Chondrocyte (in vitro differentiated cells): ENCODE measurements at regions not wholly inside any gene's neighbourhood (a gene's known extent, or its start where the extent isn't known, plus 50 kb on each side); places are given as distances from the start of the nearest gene placed in this dataset.

ENCODE experiments used
- DNase-seq: peaks from one replicate; pipeline ENCODE4 v3.0.0; 2021; ENCODE audit warnings: mixed read lengths, low spot score
- H3K27ac Mint-ChIP-seq: one replicate; pipeline ENCODE4 v1.8.0; 2021; ENCODE audit warnings: mild to moderate bottlenecking, moderate library complexity, mixed read lengths; ENCODE audit not compliant: unreplicated experiment
- H3K27me3 Mint-ChIP-seq: 2 replicates; pipeline ENCODE4 v1.8.0; 2021; ENCODE audit warnings: low read depth, mixed read lengths
- H3K36me3 Mint-ChIP-seq: 2 replicates; pipeline ENCODE4 v1.8.0; 2021; ENCODE audit warnings: low read depth, mixed read lengths
- H3K4me1 Mint-ChIP-seq: 2 replicates; pipeline ENCODE4 v1.8.0; 2021; ENCODE audit warnings: low read depth, mild to moderate bottlenecking, mixed read lengths
- H3K4me3 Mint-ChIP-seq: one replicate; pipeline ENCODE4 v1.8.0; 2021; ENCODE audit warnings: mild to moderate bottlenecking, moderate library complexity, mixed read lengths; ENCODE audit not compliant: unreplicated experiment
- H3K9me3 Mint-ChIP-seq: 2 replicates; pipeline ENCODE4 v1.8.0; 2021; ENCODE audit warnings: low read depth, mixed read lengths
- TF ChIP-seq, protein P1 (sequence below): fragments of 200-600 bp; sonication (generic); IDR thresholded peaks from 2 replicates; pipeline ENCODE4 v1.5.0; 2021; ENCODE audit warnings: antibody characterized with exemption, mild to moderate bottlenecking, moderate library complexity

DNA sequence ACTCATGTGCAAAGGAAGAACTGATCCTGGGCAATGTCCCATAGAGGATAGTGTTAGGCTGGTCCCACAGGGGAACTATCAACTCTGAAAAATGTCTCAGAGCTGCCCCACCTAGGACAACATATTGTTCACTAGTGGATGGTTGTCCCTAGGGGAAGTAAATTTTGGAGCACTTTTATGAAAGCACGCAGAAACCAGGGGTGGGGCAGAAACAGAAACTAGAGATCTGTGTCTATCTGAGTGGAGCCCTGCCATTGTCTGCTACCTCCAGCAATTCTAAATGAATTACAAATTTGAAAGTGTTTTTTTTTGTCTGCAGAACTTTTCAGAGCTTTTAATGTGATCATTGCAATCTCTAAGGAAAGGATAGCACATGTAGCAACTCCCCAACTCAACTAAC is 357.1 kb upstream of the PROK2 start:
- no peaks in the 10 kb centered on the region for H3K36me3 Mint-ChIP-seq
- peaks cover 5% of the 10 kb centered on the region for H3K27me3 Mint-ChIP-seq
- H3K4me1 Mint-ChIP-seq, result peaks cover 30% of the 10 kb centered on the region
- H3K27ac Mint-ChIP-seq, result no peak overlapping the region
- TF ChIP-seq, protein P1, sequence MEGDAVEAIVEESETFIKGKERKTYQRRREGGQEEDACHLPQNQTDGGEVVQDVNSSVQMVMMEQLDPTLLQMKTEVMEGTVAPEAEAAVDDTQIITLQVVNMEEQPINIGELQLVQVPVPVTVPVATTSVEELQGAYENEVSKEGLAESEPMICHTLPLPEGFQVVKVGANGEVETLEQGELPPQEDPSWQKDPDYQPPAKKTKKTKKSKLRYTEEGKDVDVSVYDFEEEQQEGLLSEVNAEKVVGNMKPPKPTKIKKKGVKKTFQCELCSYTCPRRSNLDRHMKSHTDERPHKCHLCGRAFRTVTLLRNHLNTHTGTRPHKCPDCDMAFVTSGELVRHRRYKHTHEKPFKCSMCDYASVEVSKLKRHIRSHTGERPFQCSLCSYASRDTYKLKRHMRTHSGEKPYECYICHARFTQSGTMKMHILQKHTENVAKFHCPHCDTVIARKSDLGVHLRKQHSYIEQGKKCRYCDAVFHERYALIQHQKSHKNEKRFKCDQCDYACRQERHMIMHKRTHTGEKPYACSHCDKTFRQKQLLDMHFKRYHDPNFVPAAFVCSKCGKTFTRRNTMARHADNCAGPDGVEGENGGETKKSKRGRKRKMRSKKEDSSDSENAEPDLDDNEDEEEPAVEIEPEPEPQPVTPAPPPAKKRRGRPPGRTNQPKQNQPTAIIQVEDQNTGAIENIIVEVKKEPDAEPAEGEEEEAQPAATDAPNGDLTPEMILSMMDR, result no peak
- no peaks in the 10 kb centered on the region for H3K9me3 Mint-ChIP-seq
- DNase-seq, result no peak
- H3K4me3 Mint-ChIP-seq, result no peak overlapping the region

DNA sequence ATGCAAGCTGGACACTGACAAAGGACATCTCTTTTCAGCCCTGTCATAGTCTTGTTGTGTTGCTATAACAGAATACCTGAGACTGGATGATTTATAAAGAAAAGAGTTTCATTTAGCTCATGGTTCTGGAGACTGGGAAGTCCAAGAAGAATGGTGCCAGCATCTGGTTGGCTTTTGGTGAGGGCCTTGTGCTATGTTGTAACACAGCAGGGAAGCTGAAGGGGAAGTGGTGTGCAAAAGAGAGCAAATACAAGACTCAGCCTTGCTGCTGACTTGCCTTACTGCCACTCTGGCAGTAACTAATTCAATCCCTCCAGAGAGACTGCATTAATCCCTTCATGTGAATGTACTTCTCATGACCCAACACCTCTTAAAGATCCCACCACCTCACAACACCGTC is 356.3 kb upstream of the PROK2 start:
- peaks cover 30% of the 10 kb centered on the region for H3K4me1 Mint-ChIP-seq
- H3K27me3 Mint-ChIP-seq, result peaks cover 9% of the 10 kb centered on the region
- no peaks in the 10 kb centered on the region for H3K9me3 Mint-ChIP-seq
- no peaks in the 10 kb centered on the region for H3K36me3 Mint-ChIP-seq
- H3K27ac Mint-ChIP-seq, result no peak overlapping the region
- no peak for DNase-seq
- no peak overlapping the region for H3K4me3 Mint-ChIP-seq
- TF ChIP-seq, protein P1, result no peak

DNA sequence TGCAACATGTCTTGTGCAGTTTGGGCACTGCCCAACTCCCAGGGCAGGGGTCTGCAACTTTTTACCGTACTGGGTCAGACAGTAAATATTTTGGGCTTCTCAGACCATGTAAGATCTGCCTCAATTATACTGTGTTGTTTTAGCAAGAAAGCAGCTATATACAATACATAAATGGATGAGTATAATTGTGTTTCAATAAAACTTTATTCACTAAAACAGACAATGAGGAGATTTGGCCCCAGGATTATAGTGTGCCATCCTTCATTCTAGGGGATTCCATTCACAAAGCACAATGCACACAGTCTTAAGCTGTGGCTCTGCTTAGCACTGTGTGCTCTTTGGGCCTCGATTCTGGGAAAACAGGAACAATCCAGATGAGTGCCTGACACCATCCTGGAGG is 354.4 kb upstream of the PROK2 start:
- H3K36me3 Mint-ChIP-seq, result no peaks in the 10 kb centered on the region
- no peak overlapping the region for H3K4me3 Mint-ChIP-seq
- no peak overlapping the region for H3K27ac Mint-ChIP-seq
- TF ChIP-seq, protein P1, result no peak
- H3K4me1 Mint-ChIP-seq, result peaks cover 13% of the 10 kb centered on the region
- peaks cover 18% of the 10 kb centered on the region for H3K27me3 Mint-ChIP-seq
- H3K9me3 Mint-ChIP-seq, result no peaks in the 10 kb centered on the region
- DNase-seq, result no peak

DNA sequence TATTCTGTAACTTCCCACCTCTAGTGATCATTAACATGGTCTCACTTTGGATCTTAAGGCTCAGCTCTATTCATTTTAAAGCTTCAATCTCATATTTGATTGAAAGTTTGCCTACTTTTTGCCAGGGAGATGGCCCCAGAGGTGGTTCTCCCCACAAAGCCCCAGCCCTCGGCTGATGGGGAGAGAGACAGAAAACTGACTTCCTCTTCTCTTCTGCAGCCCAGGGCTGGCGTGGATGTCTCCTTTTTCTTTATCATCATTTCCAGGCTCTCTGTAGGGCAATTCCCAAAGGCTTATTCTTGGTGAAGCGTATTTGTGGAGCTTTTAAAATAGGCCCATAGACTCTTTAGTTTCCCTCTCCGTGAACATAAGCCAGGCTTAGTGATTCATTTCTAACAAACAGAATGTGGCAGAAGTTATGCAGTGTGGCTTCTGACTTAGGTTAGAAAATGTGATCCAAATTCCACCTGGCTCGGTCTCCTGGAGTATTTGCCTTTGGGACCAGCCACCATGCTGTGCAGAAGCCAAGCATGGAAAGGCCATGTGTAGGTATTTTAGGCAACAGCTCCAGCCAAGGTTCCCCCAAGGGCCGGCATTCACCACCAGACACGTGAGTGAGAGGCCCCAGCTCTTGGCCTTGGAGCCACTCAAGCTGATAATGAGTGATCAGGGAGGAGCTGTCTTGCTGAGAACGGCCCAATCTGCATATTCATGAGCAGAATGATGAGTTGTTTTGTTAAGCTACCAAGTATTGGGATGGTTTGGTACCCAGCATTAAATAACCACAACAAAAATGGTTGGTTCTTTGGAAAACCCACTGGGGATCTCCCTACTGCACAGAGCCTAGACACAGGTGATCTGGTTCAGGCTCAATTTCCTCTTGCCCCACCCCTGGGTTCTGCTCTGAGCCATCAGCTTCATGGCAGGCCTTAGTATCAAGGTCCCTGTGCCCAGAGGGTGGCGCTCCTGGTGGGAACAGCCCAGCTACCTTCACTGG is 353.2 kb upstream of the PROK2 start:
- TF ChIP-seq, protein P1, result no peak
- H3K27ac Mint-ChIP-seq, result no peak overlapping the region
- no peak for DNase-seq
- peaks cover 6% of the 10 kb centered on the region for H3K4me1 Mint-ChIP-seq
- H3K4me3 Mint-ChIP-seq, result no peak overlapping the region
- H3K9me3 Mint-ChIP-seq, result no peaks in the 10 kb centered on the region
- no peaks in the 10 kb centered on the region for H3K36me3 Mint-ChIP-seq
- H3K27me3 Mint-ChIP-seq, result peaks cover 20% of the 10 kb centered on the region

DNA sequence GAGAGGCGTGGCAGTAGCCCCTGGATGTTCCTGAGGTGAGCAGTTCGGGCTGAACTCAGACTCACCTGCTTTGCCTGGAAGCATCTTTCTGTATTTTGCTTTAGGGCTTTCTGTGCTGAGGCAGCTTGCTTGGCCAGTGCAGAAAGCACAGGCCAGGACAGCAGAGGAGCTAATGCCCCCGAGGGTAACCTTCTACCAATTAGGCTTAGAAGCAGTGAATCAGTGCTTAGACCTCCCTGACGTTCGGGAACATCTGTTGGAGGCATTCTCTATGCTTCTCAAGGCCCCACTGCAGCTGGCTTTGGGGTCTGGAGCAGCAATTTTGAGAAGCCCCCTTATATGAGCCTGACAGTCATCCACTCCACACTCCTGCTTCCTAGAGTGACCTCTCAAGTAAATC is 350.7 kb upstream of the PROK2 start:
- Mint-ChIP-seq H3K27ac (no peak overlapping the region), H3K27me3 (peaks cover 20% of the 10 kb centered on the region)

More for the DNA sequence above, 350.7 kb upstream of the PROK2 start:
- Mint-ChIP-seq H3K9me3 (no peaks in the 10 kb centered on the region), H3K4me3 (no peak overlapping the region), H3K36me3 (no peaks in the 10 kb centered on the region), H3K4me1 (peaks cover 7% of the 10 kb centered on the region)
- TF ChIP-seq, protein P1, result no peak
- DNase-seq, result no peak
